ENCODE measurements at regions not wholly inside any gene's neighbourhood (a gene's known extent, or its start where the extent isn't known, plus 50 kb on each side); places are given as distances from the start of the nearest gene placed in this dataset.

DNA sequence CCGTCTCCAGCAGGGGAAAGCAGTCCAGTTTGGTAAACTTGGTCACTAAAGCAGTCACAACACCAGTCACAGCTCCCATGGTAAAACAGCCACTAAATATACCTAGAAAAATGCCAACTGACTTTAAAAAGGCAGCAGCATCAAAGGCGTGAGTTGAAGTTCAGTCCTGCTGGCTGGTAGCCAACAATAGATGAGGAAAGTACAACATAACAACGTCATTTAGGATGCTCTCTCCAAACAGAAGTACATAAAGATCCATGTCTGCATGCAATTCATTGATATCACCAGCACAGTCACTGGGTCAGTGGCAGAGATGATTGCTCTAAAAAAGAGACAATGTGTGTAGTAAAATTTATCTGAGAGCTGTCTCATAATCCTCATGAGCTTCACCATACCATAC, 59.3 kb upstream of the TMPO start:
- no peak for TF ChIP-seq POLR2A (IDR thresholded peaks at IDR 0.05)
- TF ChIP-seq, protein P1, sequence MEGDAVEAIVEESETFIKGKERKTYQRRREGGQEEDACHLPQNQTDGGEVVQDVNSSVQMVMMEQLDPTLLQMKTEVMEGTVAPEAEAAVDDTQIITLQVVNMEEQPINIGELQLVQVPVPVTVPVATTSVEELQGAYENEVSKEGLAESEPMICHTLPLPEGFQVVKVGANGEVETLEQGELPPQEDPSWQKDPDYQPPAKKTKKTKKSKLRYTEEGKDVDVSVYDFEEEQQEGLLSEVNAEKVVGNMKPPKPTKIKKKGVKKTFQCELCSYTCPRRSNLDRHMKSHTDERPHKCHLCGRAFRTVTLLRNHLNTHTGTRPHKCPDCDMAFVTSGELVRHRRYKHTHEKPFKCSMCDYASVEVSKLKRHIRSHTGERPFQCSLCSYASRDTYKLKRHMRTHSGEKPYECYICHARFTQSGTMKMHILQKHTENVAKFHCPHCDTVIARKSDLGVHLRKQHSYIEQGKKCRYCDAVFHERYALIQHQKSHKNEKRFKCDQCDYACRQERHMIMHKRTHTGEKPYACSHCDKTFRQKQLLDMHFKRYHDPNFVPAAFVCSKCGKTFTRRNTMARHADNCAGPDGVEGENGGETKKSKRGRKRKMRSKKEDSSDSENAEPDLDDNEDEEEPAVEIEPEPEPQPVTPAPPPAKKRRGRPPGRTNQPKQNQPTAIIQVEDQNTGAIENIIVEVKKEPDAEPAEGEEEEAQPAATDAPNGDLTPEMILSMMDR (IDR thresholded peaks at IDR 0.05), result no peak

Measured in Peyer's patch (tissue), 4 donors.